MM.1S (cell line): ENCODE measurements at regions not wholly inside any gene's neighbourhood (a gene's known extent, or its start where the extent isn't known, plus 50 kb on each side); places are given as distances from the start of the nearest gene placed in this dataset.
"Not testable (repeated sequence)": the region's sequence is repeated elsewhere in the genome, so short reads cannot be mapped to it uniquely, and the experiment has no call there.

Source experiments
- DNase-seq: peaks from one replicate; pipeline ENCODE4 v3.0.0-alpha.2; 2015
- H2AFZ ChIP-seq: fragments of 300-600 bp; sonication (generic); 2 replicates; pipeline ENCODE4 v1.6.0; 2016; ENCODE audit warnings: antibody characterized with exemption, low read length
- H3F3A ChIP-seq: fragments of 300-600 bp; sonication (generic); 2 replicates; pipeline ENCODE4 v1.6.1; 2016; ENCODE audit warnings: mild to moderate bottlenecking, antibody characterized with exemption, low read length, moderate library complexity, mixed read lengths; ENCODE audit not compliant: insufficient read depth
- H3K27ac ChIP-seq: fragments of 300-600 bp; sonication (generic); 2 replicates; pipeline ENCODE4 v1.5.1; 2016; ENCODE audit warnings: mild to moderate bottlenecking, low read length
- H3K27me3 ChIP-seq: fragments of 300-600 bp; sonication (generic); replicated peaks from 2 replicates; pipeline ENCODE4 v1.6.0; 2016; ENCODE audit warnings: low read length; ENCODE audit not compliant: insufficient read depth
- H3K36me3 ChIP-seq: fragments of 300-600 bp; sonication (generic); replicated peaks from 2 replicates; pipeline ENCODE4 v1.6.1; 2016; ENCODE audit warnings: mild to moderate bottlenecking, low read length, mixed read lengths; ENCODE audit not compliant: insufficient read depth
- H3K4me1 ChIP-seq: fragments of 300-600 bp; sonication (generic); 2 replicates; pipeline ENCODE4 v1.6.1; 2016; ENCODE audit warnings: low read length, mixed read lengths
- H3K4me2 ChIP-seq: fragments of 300-600 bp; sonication (generic); 2 replicates; pipeline ENCODE4 v1.6.0; 2016; ENCODE audit warnings: low read depth, low read length
- H3K4me3 ChIP-seq: fragments of 300-600 bp; sonication (generic); 2 replicates; pipeline ENCODE4 v1.5.1; 2016; ENCODE audit warnings: low read length, mixed read lengths
- H3K79me2 ChIP-seq: fragments of 300-600 bp; sonication (generic); 2 replicates; pipeline ENCODE4 v1.6.1; 2016; ENCODE audit warnings: mixed run types, low read length, mixed read lengths
- H3K9ac ChIP-seq: fragments of 300-600 bp; sonication (generic); 2 replicates; pipeline ENCODE4 v1.6.1; 2016; ENCODE audit warnings: low read length, mixed read lengths
- H3K9me2 ChIP-seq: fragments of 300-600 bp; sonication (generic); replicated peaks from 2 replicates; pipeline ENCODE4 v1.6.1; 2016; ENCODE audit warnings: mild to moderate bottlenecking, low read length, mixed read lengths; ENCODE audit not compliant: insufficient read depth
- H3K9me3 ChIP-seq: fragments of 300-600 bp; sonication (generic); replicated peaks from 2 replicates; pipeline ENCODE4 v1.6.1; 2016; ENCODE audit warnings: mild to moderate bottlenecking, low read length, mixed read lengths; ENCODE audit not compliant: insufficient read depth
- H4K20me1 ChIP-seq: fragments of 300-600 bp; sonication (generic); 2 replicates; pipeline ENCODE4 v1.6.1; 2016; ENCODE audit warnings: mild to moderate bottlenecking, low read length, moderate library complexity, mixed read lengths; ENCODE audit not compliant: insufficient read depth
- EZH2 ChIP-seq: fragments of 300-600 bp; sonication (generic); optimal IDR thresholded peaks from 2 replicates; pipeline ENCODE3; 2017; ENCODE audit warnings: low read depth, mild to moderate bottlenecking, antibody characterized with exemption, low read length, mixed read lengths
- EZH2phosphoT487 ChIP-seq: fragments of 300-600 bp; sonication (generic); IDR thresholded peaks from 2 replicates; pipeline ENCODE4 v1.6.1; 2018; ENCODE audit warnings: antibody characterized with exemption, low read length
- TF ChIP-seq, protein P1 (sequence below): fragments of 300-600 bp; sonication (generic); IDR thresholded peaks from 2 replicates; pipeline ENCODE4 v1.5.1; 2016; ENCODE audit warnings: antibody characterized with exemption, low read length, mixed read lengths

DNA sequence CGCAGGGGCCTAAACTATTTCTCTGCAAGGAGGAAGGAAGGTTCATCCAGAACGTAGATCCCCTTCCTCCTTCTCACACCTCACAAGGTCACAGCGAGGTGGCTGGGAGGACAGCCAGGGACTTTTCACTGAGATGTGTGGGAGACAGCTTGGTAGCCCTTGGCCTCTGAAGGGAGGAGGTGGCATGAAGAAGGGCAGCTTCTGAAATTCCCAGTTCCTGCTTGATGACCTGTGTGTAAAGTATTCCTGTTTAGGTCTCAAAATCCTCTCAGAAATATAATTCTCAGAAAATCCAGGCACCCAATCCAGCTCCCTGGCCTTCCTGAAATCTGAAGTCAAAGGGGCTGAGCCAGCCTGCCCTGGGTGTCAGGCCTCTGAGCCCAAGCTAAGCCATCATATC, 84.9 kb upstream of the ALDH3B2 start:
- H3K4me1 ChIP-seq, H3K4me2 ChIP-seq, H3K27ac ChIP-seq: not testable (repeated sequence)

DNA sequence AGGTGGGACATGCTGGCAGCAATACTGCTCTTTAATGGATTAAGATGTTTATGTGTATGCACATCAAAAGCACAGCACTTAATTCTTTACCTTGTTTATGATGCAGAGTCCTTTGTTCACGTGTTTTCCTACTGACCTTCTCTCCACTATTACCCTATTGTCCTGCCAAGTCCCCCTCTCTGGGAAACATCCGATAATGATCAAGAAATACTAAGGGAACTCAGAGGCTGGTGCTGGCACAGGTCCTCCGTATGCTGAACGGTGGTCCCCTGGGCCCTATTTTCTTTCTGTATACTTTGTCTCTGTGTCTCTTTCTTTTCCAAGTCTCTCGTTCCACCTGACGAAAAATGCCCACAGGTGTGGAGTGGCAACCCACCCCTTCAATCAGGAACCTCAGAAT, 84.0 kb upstream of the ALDH3B2 start:
- H3K9me2 ChIP-seq, H4K20me1 ChIP-seq, H3K9ac ChIP-seq, H2AFZ ChIP-seq, H3K36me3 ChIP-seq, H3K4me2 ChIP-seq, H3F3A ChIP-seq, H3K4me1 ChIP-seq, H3K4me3 ChIP-seq, H3K27ac ChIP-seq, DNase-seq, H3K79me2 ChIP-seq, H3K9me3 ChIP-seq, H3K27me3 ChIP-seq: not testable (repeated sequence)

More for the DNA sequence above, 84.9 kb upstream of the ALDH3B2 start:
- not testable (repeated sequence) for H3F3A ChIP-seq, H2AFZ ChIP-seq, H4K20me1 ChIP-seq, H3K36me3 ChIP-seq, H3K9me3 ChIP-seq, H3K9me2 ChIP-seq, H3K4me3 ChIP-seq, H3K9ac ChIP-seq, H3K27me3 ChIP-seq, H3K79me2 ChIP-seq, DNase-seq

DNA sequence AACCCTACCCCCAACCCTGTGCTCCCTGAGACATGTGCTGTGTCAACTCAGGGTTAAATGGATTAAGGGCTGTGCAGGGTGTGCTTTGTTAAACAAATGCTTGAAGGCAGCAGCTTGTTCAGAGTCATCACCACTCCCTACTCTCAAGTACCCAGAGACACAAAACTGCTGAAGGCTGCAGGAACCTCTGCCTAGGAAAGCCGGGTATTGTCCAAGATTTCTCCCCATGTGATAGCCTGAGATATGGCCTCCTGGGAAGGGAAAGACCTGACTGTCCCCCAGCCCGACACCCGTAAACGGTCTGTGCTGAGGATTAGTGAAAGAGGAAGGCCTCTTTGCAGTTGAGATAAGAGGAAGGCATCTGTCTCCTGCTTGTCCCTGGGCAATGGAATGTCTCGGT, 83.6 kb upstream of the ALDH3B2 start:
- not testable (repeated sequence) for H3K79me2 ChIP-seq, H3K4me3 ChIP-seq, H3K9ac ChIP-seq, H4K20me1 ChIP-seq, H3K36me3 ChIP-seq, H2AFZ ChIP-seq, H3K4me1 ChIP-seq, DNase-seq, H3F3A ChIP-seq, H3K9me2 ChIP-seq, H3K9me3 ChIP-seq, H3K27ac ChIP-seq, H3K4me2 ChIP-seq, H3K27me3 ChIP-seq

DNA sequence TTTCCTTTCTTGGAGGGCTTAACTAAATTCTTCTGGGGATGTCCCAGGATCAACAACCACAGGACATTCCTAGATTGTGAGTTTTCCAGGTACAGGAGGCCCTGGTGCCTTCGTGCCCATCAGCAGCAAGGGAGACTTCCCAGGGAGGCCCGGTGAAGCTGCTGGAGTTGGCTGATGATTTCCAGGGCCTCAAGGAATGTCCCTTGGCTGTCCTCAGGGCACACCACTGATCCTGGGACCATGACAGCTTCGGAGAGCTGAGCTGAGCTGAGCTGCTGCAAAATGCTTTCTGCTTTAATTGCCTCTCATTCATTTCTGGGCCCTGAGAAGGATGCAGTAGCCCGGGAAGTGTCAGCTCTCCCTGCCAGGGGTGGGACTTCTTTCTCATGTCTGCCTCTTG, 79.4 kb upstream of the ALDH3B2 start:
- H3K4me1 ChIP-seq, H3K27me3 ChIP-seq, DNase-seq, H4K20me1 ChIP-seq, H2AFZ ChIP-seq, H3K4me2 ChIP-seq, H3K9me2 ChIP-seq, H3K79me2 ChIP-seq, H3K27ac ChIP-seq, H3F3A ChIP-seq, H3K9me3 ChIP-seq, H3K4me3 ChIP-seq, H3K9ac ChIP-seq, H3K36me3 ChIP-seq: not testable (repeated sequence)

DNA sequence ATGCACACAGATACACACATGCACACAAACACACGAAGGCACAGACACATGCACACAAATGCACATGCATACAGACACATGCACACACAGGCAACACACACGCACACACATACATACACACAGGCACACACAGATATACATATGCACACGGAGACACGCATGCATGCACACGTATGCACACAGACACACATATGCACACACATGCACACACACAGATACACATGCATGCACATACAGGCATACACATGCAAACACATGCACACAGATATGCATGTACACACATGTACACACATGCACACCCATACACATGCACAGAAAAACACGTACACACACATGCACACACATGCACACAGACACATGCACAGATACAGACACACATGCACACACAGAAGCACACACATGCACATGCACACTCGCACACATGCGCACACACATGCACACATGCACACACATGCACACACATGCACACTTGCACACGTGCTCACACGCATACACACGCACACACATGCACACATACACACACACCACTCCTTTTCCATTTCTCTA, 70.8 kb upstream of the ALDH3B2 start:
- Histone ChIP-seq H3K4me2 (no peak overlapping the region), H3K9ac (no peak overlapping the region), H3K79me2 (no peaks in the 10 kb centered on the region), H3K9me3 (no peaks in the 10 kb centered on the region), H3K27me3 (no peaks in the 10 kb centered on the region), H3K27ac (no peak overlapping the region), H3F3A (no peaks in the 10 kb centered on the region), H3K4me3 (no peak overlapping the region), H3K4me1 (no peaks in the 10 kb centered on the region), H3K36me3 (no peaks in the 10 kb centered on the region), H2AFZ (no peak overlapping the region), H4K20me1 (no peaks in the 10 kb centered on the region), H3K9me2 (no peaks in the 10 kb centered on the region)
- TF ChIP-seq, protein P1, sequence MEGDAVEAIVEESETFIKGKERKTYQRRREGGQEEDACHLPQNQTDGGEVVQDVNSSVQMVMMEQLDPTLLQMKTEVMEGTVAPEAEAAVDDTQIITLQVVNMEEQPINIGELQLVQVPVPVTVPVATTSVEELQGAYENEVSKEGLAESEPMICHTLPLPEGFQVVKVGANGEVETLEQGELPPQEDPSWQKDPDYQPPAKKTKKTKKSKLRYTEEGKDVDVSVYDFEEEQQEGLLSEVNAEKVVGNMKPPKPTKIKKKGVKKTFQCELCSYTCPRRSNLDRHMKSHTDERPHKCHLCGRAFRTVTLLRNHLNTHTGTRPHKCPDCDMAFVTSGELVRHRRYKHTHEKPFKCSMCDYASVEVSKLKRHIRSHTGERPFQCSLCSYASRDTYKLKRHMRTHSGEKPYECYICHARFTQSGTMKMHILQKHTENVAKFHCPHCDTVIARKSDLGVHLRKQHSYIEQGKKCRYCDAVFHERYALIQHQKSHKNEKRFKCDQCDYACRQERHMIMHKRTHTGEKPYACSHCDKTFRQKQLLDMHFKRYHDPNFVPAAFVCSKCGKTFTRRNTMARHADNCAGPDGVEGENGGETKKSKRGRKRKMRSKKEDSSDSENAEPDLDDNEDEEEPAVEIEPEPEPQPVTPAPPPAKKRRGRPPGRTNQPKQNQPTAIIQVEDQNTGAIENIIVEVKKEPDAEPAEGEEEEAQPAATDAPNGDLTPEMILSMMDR, result no peak
- TF ChIP-seq EZH2 (no peak), EZH2phosphoT487 (no peak)
- no peak for DNase-seq

DNA sequence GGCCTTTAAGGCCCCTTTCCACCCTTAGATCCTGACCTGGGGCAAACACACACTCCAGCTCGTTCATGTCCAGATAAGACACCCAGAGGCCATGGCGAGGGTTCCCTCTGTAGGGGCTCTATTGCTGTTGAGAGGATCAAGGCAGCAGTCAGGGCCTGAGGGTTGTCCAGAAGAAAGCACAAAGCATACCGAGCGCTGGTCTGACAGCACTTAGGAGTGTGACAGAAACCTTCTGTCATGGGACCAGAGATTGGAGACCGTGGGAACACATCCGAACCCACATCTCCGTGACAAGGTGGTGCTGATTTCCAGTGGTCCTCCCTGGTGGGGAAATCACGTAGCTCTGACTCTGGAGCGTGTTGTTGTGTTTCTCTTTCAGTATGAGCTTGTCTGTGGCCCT, 69.8 kb upstream of the ALDH3B2 start:
- not testable (repeated sequence) for DNase-seq, H3K9ac ChIP-seq, H3K27me3 ChIP-seq, H2AFZ ChIP-seq, H3K36me3 ChIP-seq, H3K4me2 ChIP-seq, H3F3A ChIP-seq, H3K4me3 ChIP-seq, H3K9me3 ChIP-seq, H3K9me2 ChIP-seq, H3K4me1 ChIP-seq, H4K20me1 ChIP-seq, H3K79me2 ChIP-seq, H3K27ac ChIP-seq

DNA sequence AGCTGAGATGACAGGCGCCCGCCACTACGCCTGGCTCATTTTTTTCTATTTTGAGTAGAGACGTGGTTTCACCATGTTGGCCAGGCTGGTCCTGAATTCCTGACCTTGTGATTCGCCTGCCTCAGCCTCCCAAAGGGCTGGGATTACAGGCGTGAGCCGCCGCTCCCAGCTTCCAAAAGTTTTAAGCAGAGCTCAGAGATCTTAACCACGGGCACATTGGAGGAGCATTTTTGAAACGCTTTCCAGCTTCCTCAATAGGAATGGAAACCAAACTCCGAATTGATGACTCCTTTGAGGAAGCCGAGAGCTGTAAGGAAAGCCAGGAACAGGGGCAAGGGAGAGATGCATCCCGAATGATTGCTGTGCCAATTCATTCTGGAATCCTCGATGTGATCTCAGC, 63.8 kb upstream of the ALDH3B2 start:
- not testable (repeated sequence) for H3K4me2 ChIP-seq, H3K27me3 ChIP-seq, H3F3A ChIP-seq, H3K79me2 ChIP-seq, DNase-seq, H3K36me3 ChIP-seq, H4K20me1 ChIP-seq, H2AFZ ChIP-seq, H3K9me2 ChIP-seq, H3K9me3 ChIP-seq, H3K27ac ChIP-seq, H3K4me3 ChIP-seq, H3K4me1 ChIP-seq, H3K9ac ChIP-seq
